ENCODE measurements at regions not wholly inside any gene's neighbourhood (a gene's known extent, or its start where the extent isn't known, plus 50 kb on each side); places are given as distances from the start of the nearest gene placed in this dataset.

DNA sequence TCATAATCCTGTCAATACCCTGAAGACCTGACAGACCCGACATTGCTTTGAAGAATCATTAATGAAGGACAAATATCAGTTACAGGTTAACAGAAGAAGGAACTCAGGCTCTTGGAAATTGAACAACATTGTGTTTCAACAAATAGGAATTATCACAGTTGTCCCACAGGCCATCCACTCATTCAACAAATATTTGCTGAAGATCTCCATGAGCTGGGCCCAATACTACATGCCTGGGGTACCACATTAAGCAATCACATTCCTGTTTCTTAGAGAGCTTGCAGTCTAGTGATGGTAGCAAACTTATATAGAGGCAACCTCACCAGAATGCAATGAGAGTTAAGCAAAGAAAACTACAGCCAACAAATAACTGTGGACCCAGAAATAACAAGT, 671.6 kb upstream of the ACVR2A start:
- H2AFZ ChIP-seq: no peak overlapping the region
- TF ChIP-seq, protein P1, sequence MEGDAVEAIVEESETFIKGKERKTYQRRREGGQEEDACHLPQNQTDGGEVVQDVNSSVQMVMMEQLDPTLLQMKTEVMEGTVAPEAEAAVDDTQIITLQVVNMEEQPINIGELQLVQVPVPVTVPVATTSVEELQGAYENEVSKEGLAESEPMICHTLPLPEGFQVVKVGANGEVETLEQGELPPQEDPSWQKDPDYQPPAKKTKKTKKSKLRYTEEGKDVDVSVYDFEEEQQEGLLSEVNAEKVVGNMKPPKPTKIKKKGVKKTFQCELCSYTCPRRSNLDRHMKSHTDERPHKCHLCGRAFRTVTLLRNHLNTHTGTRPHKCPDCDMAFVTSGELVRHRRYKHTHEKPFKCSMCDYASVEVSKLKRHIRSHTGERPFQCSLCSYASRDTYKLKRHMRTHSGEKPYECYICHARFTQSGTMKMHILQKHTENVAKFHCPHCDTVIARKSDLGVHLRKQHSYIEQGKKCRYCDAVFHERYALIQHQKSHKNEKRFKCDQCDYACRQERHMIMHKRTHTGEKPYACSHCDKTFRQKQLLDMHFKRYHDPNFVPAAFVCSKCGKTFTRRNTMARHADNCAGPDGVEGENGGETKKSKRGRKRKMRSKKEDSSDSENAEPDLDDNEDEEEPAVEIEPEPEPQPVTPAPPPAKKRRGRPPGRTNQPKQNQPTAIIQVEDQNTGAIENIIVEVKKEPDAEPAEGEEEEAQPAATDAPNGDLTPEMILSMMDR (IDR thresholded peaks at IDR 0.05): no peak
- H3K79me2 ChIP-seq: no peaks in the 10 kb centered on the region
- no peak overlapping the region for H3K4me2 ChIP-seq (ENCODE audit: low read length)
- no peaks in the 10 kb centered on the region for H3K27me3 ChIP-seq (ENCODE audit: control insufficient read depth, insufficient read depth, low read length)
- H3K4me1 ChIP-seq: no peaks in the 10 kb centered on the region
- H3K9ac ChIP-seq: no peak overlapping the region
- H3K4me3 ChIP-seq (ENCODE audit: low read depth, low read length): no peak overlapping the region
- no peaks in the 10 kb centered on the region for H3K36me3 ChIP-seq (ENCODE audit: control insufficient read depth, insufficient read depth, low read length)
- H3K27ac ChIP-seq: no peak overlapping the region
- no peaks in the 10 kb centered on the region for H3K9me3 ChIP-seq (ENCODE audit: control insufficient read depth, low read length)

DNA sequence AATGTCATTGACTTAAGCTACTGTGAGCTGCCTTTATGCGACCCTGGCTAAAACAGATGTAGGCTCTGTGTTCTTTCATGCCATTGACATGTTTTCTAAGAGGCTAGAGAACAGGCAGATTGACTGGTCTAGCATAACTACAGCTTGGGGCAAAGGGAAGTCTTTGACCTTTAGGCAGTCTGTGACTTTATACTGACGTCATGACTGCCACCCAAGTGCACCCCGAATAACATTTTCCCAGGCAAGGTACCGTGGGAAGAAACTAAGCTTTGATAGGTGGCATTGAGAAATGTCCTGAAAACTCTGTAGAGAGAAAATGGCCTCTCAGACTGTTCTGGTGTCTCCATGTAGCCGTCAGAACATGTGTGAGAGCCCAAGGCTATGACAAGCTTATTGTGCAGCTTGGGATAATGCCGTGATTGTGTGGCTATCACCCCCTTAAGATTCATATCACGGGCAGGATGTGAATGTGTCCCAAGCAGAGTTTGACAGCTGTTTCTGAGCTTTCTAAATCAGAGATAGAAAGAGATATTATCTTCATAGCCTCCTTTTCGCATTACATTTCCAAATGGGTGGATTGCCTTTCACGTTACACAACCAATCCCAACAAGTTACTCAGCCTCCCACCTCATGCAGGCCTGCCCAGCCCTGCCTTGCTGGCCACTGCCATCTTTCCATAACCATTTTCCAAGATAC, 672.2 kb upstream of the ACVR2A start:
- H3K79me2 ChIP-seq: no peaks in the 10 kb centered on the region
- no peak overlapping the region for H3K4me2 ChIP-seq (ENCODE audit: low read length)
- no peak overlapping the region for H3K27ac ChIP-seq
- H3K9ac ChIP-seq: no peak overlapping the region
- H3K4me1 ChIP-seq: no peaks in the 10 kb centered on the region
- no peaks in the 10 kb centered on the region for H3K36me3 ChIP-seq (ENCODE audit: control insufficient read depth, insufficient read depth, low read length)
- H3K9me3 ChIP-seq (ENCODE audit: control insufficient read depth, low read length): no peaks in the 10 kb centered on the region
- no peak overlapping the region for H2AFZ ChIP-seq
- no peak overlapping the region for H3K4me3 ChIP-seq (ENCODE audit: low read depth, low read length)
- no peaks in the 10 kb centered on the region for H3K27me3 ChIP-seq (ENCODE audit: control insufficient read depth, insufficient read depth, low read length)
- TF ChIP-seq, protein P1 (IDR thresholded peaks at IDR 0.05): no peak

DNA sequence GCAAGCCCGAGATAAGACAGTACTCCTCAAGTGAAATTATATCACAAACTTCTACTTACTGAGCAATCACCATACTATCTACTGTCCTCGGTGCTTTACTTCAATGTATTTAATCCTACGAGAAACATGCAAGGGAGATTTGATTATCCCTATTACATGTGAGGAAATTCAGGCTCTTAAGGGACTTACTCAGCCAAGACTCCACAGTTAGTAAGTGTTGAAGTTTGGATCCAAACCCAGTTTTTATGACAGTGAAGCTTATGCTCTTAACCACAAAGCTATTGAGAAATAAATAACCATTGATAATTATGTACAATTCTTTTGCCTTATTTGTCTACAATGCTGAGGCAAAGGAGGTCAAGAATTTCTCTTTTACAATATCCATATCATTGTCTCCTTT, 672.9 kb upstream of the ACVR2A start:
- TF ChIP-seq, protein P1 (IDR thresholded peaks at IDR 0.05): no peak
- Histone ChIP-seq H3K36me3 (ENCODE audit: control insufficient read depth, insufficient read depth, low read length) (no peaks in the 10 kb centered on the region), H3K79me2 (no peaks in the 10 kb centered on the region), H3K9ac (no peak overlapping the region), H3K27ac (no peak overlapping the region), H3K27me3 (ENCODE audit: control insufficient read depth, insufficient read depth, low read length) (no peaks in the 10 kb centered on the region), H2AFZ (no peak overlapping the region), H3K4me1 (no peaks in the 10 kb centered on the region), H3K9me3 (ENCODE audit: control insufficient read depth, low read length) (no peaks in the 10 kb centered on the region), H3K4me3 (ENCODE audit: low read depth, low read length) (no peak overlapping the region), H3K4me2 (ENCODE audit: low read length) (no peak overlapping the region)

DNA sequence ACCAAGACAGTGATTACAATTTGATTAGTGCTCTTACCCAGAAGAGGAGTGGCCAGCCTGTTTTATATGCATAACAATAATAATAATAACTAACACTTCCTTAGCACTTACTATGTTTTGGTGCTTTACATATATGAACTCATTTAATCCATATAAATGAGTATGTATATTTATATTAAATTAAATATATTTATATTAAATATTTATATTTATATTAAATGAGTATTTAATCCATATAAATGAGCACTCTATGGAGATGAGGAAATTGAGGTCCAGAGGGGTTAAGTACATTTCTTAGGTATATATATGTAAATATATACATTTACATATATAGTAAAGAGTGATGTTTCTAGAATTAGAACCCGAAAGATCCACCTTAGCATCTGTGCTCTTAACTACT, 673.9 kb upstream of the ACVR2A start:
- H3K9ac ChIP-seq: no peak overlapping the region
- H3K27ac ChIP-seq: no peak overlapping the region
- no peaks in the 10 kb centered on the region for H3K9me3 ChIP-seq (ENCODE audit: control insufficient read depth, low read length)
- H3K27me3 ChIP-seq (ENCODE audit: control insufficient read depth, insufficient read depth, low read length): no peaks in the 10 kb centered on the region
- TF ChIP-seq, protein P1 (IDR thresholded peaks at IDR 0.05): no peak
- H3K4me2 ChIP-seq (ENCODE audit: low read length): no peak overlapping the region
- no peaks in the 10 kb centered on the region for H3K36me3 ChIP-seq (ENCODE audit: control insufficient read depth, insufficient read depth, low read length)
- no peak overlapping the region for H2AFZ ChIP-seq
- no peaks in the 10 kb centered on the region for H3K4me1 ChIP-seq
- no peaks in the 10 kb centered on the region for H3K79me2 ChIP-seq
- H3K4me3 ChIP-seq (ENCODE audit: low read depth, low read length): no peak overlapping the region

Data from parathyroid adenoma (tissue), 2 donors.